MM.1S (cell line): ENCODE measurements at regions not wholly inside any gene's neighbourhood (a gene's known extent, or its start where the extent isn't known, plus 50 kb on each side); places are given as distances from the start of the nearest gene placed in this dataset.

Experiments
- CTCF ChIP-seq: fragments of 300-600 bp; sonication (generic); IDR thresholded peaks from 2 replicates; pipeline ENCODE4 v1.5.1; 2016; ENCODE audit warnings: antibody characterized with exemption, low read length, mixed read lengths
- EZH2 ChIP-seq: fragments of 300-600 bp; sonication (generic); optimal IDR thresholded peaks from 2 replicates; pipeline ENCODE3; 2017; ENCODE audit warnings: low read depth, mild to moderate bottlenecking, antibody characterized with exemption, low read length, mixed read lengths

- TF ChIP-seq CTCF: no peak
- no peak for TF ChIP-seq EZH2
These were observed 412.0 kb upstream of the ZEB2 start for GRCh38 chr2:144931960-144932359.
